NCI-H1436 treated with DMSO at 0.1 percent for 48 hours (cell line): ENCODE measurements at regions not wholly inside any gene's neighbourhood (a gene's known extent, or its start where the extent isn't known, plus 50 kb on each side); places are given as distances from the start of the nearest gene placed in this dataset.
"Not testable (repeated sequence)": the region's sequence is repeated elsewhere in the genome, so short reads cannot be mapped to it uniquely, and the experiment has no call there.

ENCODE experiments used
- DNase-seq: peaks from one replicate; lab custom pipeline; 2025; lab: John Stamatoyannopoulos, UW

DNA sequence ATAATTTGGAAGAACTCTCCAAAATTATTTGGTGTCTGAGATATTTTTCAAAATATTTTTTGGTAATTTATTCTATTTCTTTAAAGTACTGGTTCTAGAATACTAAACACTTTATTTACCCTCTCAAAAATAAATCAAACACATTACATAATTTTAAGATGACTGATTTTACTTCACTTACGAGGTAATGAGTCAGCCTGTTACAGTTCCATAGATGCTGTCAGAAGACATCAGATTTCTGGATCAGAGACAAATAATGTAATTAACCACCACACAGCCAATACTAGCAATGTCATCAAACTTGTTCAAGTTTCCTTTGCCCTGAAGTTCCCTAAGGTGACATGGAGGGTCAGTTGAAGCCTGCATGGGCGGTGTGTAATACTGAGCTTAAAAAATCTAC is 106.1 kb upstream of the CDH9 start:
- no peak for DNase-seq

DNA sequence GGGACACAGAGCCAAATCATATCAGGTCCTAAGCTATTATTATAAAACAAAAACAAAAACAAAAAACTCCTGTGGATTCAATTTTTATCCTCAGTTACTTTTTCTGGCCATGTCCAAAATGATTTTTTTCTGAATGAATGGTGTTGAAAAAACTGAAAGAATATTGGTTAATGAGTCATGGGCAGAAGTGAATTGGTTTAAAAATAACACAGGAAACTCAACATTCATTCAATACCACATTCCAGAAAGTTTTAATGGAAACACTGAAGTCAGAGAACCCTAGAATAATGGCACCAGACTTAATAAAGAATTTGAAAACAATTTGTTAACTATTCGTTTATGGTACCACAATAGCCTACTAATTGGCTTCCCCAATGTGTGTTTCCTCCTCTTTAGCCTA is 102.4 kb upstream of the CDH9 start:
- DNase-seq: no peak

DNA sequence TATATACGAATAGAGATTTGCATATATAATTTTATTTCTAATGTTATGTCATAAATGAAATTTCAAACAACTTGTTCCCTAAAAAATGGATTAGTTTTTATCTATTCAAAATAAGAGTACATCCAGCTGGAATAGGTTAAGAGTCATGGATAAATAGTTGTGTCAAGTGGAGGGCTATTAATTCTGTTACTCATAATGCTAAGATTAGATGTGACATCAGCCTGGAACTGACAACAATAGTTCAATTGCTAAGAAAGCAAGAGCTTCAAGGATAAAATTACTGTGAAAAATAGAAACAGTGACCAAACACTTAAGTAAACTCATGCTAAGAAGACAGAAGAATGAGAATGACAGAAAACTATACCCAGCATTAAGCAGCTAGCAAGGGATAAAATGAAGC is 92.2 kb upstream of the CDH9 start:
- no peak for DNase-seq

DNA sequence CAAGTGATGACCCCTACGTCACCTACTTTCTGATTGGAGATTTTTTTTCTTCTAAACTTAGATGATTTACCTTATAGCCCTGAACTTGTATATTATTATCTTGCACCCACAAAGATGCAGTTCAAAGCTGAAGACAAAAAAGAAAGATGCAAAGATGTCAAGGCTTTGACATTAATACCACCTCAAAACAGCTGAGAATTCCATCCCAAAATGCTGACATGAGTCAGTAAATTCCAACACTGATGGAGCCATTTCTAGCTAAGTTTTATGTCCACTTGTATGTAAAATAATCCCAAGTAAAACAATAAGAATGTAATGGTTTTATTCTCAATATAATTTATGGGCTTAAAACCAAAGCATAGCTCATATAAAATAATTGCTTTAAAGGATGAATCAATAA is 91.5 kb upstream of the CDH9 start:
- no peak for DNase-seq

DNA sequence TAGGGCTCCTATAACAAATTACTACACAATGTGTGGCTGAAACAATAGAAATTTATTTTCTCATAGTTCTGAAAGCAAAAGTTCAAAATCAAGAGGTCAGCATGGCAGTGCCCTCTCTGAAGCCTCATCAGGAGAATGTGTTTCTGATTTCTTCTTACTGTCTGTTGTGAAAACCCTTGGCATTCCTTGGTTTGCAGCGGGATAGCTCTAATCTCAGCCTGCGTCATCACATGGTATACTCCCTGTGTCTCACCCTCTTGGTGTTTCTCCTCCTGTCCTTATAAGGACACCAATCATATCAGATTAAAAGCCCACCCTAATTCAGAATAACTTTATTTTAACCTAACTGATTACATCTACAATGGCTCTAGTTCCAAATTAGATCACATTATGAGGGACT is 87.5 kb upstream of the CDH9 start:
- no peak for DNase-seq

DNA sequence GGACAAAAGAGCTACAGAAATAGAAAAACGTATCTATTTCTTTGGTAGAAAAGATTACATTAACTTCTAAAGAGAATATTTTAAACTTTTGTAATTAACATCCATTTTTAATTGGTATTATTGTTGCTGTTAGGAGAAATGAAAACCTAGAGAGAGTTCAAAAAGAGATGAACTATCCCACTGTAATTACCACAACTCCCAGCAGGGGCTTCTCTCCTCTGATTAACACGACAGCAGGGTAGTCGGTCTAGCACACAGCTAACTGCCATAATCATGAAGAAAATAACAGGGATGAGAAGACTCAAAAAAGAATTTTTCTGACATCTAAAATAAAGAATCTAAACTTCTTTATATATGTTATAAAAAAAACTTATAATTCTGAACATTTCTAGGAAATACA is 86.2 kb upstream of the CDH9 start:
- DNase-seq: no peak

DNA sequence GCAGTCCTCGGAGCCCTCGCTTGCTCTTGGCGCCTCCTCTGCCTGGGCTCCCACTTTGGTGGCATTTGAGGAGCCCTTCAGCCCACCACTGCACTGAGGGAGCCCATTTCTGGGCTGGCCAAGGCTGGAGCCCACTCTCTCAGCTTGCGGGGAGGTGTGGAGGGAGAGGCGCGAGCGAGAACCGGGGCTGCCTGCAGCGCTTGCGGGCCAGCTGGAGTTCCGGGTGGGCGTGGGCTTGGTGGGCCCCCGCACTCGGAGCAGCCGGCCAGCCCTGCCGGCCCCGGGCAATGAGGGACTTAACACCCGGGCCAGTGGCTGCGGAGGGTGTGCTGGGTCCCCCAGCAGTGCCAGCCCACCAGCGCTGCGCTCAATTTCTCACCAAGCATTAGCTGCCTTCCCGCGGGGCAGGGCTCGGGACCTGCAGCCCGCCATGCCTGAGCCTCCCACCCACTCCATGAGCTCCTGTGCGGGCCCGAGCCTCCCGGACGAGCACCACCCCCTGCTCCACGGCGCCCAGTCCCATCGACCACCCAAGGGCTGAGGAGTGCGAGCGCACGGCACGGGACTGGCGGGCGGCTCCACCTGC is 81.4 kb upstream of the CDH9 start:
- DNase-seq: not testable (repeated sequence)

DNA sequence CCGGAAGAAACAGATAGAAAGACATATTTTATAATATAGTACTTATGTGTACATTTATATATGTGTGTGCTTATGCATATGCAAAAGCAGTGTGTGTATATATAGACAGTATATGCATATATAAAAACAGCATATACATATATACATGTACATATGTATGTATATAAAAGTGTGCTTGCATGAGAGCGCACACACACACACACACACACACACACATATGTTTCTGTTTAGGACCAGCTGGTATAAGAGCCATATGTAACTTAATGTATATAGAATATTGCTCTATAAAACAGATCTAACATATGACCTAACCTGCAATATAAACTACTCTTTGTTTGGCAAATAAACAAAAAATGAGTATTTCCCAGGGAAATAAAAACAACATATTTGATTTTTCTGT is 65.1 kb upstream of the CDH9 start:
- no peak for DNase-seq

DNA sequence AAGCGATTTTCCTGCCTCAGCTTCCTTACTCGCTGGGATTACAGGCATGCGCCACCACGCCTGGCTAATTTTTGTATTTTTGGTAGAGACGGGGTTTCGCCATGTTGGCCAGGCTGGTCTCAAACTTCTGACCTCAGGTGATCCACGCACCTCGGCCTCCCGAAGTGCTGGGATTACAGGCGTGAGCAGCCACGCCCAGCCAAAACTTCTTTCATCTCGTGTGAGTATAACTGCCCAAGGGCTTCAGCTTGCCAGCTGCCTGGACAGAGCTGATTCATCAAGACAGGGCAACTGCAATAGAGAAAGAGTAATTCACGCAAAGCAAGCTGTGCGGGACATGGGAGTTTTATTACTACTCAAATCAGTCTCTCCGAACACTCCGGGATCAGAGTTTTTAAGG is 57.4 kb upstream of the CDH9 start:
- DNase-seq: not testable (repeated sequence)

DNA sequence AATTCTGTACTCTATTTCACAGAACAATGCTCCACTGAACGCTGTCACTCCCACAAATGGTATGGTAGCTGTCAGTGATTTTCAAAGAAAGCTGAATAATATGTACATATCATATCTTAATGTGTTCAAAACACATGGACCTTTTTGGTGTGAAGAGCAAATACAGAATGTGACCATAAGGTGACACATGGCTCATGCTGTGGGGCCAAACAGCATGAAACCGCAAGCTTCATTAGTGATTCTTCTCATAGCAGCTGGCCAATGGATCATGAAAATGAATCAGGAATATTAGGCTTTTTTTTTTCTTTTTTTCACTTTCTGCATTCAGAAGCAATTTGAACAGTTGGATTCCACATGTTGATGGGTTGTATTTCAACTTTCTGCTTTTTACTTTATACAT is 54.9 kb upstream of the CDH9 start:
- no peak for DNase-seq

DNA sequence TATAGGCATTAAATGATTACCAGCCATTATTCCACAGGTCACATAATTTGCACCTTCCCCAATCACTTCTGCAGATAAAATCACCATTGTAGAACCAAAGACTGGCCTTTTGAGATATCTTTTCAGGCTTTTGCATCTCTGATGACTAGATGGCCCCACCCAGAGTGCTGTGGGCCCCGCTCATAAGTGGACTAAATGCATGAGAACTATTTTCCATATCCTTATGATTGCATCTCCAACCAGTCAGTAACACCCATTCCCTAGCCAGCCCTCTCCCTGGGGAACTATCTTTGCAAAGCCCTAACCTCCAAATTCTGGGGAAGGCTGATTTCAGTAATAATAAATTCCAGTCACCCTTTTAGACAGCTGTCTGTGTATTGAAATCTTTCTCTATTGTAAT is 53.5 kb upstream of the CDH9 start:
- DNase-seq: no peak

DNA sequence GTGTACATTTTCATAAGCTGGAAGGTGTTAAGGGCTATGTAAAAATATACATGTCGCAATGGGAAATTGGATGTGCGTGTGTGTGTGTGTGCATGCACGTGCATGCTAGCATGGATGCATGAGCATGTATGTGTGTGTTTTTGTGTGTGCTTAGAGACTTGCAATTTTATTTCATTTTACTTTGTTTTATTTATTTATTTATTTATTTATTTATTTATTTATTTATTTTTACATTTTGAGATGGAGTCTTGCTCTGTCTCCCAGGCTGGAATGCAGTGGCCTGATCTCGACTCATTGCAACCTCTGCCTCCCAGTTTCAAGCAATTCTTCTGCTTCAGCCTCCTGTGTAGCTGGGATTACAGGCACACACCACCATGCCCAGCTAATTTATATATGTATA is 50.4 kb upstream of the CDH9 start:
- DNase-seq: not testable (repeated sequence)
